ENCODE measurements at regions not wholly inside any gene's neighbourhood (a gene's known extent, or its start where the extent isn't known, plus 50 kb on each side); places are given as distances from the start of the nearest gene placed in this dataset.
"Not testable (repeated sequence)": the region's sequence is repeated elsewhere in the genome, so short reads cannot be mapped to it uniquely, and the experiment has no call there.

DNA sequence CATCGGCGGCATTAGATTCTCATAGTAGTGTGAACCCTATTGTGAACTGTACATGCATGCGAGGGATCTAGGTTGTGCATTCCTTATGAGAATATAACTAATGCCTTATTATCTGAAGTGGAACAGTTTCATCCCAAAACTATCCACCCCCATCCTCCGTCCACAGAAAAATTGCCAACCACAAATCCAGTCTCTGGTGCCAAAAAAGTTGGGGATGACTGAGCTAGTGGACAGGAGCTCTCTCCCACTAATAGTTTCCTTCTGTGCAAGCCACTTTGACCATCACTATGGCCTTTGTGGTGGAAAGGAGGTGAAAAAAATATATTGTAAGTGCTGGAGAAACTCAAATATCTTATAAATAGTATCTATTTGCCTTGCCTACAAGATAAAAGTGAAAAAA, 857.8 kb downstream of the DIAPH3 start:
- DNase-seq (ENCODE audit: low spot score) = no peak

DNA sequence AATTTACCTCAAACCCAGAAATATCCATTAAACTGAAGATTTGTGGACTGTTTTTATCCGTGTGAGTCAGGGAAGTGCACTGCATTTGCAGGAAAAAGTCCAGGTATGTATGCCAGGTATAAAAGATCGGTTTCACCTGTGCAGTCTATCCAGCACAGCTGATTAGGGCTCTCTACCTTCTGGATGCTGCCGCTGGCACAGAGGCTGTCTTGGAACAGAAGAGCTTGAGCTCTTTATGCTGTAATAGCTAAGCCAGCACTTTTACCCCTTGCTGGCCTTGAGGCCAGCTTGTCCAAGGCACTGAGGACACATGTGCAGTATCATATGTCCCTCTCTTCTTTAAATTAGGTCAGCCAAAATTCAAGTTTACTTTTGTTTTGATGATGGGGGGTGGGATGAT, 851.0 kb downstream of the DIAPH3 start:
- DNase-seq (ENCODE audit: low spot score) = no peak

DNA sequence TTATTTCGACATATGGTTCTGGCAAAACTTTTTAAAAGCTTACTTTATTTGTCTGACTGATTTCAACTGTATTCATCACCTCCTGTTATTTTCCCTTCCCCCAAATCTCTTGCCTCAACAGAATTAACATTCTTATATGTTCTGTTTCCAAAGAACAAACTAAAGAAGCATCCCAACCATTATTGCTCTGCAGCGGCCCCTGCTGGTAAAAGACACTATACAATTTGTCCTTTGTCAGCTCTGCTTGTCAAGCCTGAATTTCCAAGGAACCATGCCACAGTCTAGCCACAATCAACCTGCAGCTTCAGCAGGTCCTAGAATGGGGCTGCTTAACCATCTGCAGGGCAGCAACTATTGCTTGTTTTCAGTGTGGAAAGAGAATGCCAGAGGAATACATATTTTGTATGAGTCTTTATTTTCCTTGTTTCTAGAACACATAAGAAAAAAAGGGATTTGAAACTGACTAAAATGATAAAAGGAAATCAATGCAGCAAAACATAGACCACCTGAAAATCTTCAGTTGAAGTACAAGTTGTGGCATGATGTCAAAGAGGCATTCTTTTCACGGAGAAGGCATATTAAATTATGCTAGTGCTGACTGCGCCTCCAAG, 845.3 kb downstream of the DIAPH3 start:
- peak; percentile 44 for DNase-seq (ENCODE audit: low spot score)

DNA sequence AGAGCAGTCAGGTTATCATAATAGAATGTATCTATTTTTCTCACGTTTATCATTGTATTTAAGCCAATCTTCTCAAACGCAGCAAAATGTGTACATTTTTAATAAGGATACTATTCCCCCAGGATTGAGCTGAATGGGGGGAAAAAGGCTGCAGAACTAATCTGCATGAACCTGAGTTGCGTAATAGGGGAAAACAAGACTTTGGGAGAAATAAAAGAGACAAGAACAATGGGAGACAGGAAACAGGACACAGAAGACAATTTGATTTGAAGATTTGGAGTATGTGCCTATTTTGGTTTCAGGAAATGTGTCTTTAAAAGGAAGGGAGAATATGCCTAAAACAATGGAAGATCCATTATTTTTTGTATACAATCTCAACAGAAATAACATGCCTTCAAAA, 844.5 kb downstream of the DIAPH3 start:
- no peak for DNase-seq (ENCODE audit: low spot score)

DNA sequence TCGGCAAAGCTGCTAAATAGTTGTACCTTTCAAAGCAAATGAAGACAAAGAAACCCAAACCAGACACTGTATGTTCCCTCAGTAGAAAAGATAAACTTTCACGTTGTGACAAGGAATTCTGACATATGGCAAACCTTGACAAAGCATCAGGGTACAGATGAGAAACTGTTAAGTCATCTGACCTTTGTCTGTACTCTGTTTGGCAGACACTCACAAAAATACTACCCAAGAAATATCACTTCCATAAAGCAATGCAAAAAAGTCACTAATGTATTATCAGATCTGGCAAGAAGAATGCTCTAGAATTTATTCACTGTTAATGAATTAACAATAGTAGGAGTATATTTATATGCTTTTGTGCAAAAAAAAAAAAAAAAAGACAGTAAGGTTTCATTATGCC, 843.7 kb downstream of the DIAPH3 start:
- no peak for DNase-seq (ENCODE audit: low spot score)

DNA sequence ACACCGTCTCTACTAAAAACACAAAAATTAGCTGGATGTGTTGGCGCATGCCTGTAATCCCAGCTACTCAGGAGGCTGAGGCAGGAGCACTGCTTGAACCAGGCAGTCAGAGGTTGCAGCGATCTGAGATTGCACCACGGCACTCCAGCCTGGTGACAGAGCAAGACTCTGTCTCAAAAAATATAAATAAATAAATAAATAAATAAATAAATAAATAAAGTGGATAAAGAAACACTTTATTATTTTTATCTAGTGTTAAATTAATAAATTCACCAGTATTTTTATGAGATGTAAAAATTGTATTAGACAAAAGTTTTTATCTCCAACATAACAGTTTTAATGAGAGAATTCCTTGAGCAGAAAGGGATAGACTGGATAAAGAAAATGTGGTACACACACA, 839.3 kb downstream of the DIAPH3 start:
- DNase-seq (ENCODE audit: low spot score) = not testable (repeated sequence)

DNA sequence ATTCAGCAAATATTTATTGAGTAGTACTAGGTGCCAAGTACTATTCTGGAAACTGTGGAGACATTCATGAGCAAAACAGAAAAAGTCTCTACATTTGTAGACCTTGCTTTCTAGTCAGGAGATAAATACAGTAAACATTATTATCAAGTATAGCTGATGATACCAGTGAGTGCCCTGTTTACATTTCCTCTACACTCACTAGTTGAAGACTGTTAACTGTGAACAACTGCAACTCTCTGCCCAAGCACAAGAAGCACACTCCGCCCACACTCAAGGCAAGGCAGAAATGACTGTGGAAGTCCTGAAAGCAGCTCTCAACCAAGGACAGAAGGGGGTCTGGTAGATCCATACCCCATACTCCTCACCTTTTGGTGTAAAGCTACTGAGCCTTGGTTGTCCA, 837.0 kb downstream of the DIAPH3 start:
- DNase-seq (ENCODE audit: low spot score) = no peak

DNA sequence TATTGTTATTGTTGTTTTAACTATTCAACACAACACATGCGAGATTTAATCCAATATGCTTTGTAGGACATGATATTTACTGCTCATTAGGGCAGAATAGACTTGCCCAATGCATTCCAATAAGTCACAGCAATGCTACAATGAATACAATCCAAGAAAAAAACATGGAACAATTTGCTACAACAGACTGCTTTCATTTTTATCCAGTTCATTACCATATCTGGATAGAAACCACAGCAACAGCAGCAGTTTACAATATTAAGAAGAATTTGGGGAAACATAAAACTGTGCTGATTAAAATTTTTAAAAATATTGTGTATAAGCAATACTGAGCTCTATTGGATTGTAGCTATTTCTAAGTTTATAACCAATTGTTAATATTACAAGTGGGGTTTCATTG, 833.0 kb downstream of the DIAPH3 start:
- DNase-seq (ENCODE audit: low spot score) = no peak

DNA sequence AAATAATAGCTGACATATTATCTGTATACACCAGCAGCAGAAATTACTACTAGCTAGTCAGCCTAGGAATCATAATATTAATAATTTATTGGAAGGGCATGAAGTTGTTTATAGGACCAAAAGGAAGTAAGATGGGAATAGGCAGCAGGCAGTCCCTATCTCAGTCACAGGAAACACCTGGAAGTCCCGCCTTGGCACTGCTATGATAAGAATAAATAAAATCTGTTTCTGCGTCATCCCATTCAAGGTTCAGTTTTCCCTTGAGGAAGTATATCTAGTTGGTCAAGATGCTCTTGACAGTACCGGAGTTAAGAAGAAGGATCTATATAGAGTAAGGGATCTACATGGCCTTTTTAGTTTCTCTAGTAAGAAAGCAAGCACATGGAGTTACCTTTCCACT, 830.8 kb downstream of the DIAPH3 start:
- DNase-seq (ENCODE audit: low spot score) = no peak

DNA sequence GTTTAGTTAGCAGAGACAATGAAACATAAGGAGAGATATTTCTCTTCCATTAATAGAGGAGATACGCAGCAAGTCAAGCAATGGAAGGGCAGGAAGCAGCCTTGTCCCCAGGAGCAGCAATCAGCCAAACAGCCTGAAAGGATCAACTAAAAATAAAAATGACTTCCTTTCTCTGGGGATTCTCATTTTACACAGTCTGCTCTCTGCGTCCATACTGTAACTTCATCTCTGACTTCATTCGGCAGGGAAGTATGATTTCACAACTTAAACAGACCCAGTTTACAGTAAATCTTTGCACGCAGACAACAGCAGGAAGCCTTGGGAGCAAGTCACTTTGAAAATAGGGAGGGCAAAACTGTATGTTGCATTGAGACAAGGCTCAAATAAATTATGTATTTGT, 826.7 kb downstream of the DIAPH3 start:
- no peak for DNase-seq (ENCODE audit: low spot score)

DNA sequence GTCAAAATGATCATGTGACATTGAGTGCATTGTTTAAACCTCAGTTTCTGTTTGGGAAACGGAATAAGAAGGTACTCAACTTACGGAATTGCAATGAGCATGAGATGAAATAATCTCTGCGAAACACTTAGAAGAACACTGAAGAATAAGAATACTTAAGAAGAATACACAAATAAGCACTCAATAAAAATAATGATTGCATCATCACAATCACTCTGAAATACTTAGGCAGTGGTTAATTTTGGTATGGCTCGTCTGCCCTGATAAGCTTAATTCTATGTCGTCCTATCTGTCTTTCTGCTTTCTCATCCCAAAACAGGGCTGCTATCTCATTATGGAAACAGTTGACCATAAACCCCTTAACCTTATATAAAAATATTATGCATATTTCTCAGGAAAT, 823.6 kb downstream of the DIAPH3 start:
- no peak for DNase-seq (ENCODE audit: low spot score)

DNA sequence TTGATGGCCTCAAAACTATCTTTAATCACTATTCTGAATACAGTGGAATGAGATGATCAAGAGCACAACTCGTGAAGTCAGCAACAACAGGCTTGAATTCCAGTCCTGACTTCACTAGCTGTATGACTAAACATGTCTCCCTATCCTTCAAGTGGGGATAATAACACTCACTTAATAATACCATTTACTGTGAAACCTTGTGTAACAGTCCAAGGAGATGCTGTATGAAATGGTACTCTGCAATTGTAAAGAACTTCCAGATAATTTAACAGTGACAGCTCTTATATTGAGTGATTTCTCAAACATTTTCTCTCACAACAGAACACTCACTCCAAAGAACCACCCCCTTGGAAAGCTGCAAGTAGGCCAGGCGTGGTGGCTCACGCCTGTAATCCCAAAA, 823.1 kb downstream of the DIAPH3 start:
- no peak for DNase-seq (ENCODE audit: low spot score)

DNA sequence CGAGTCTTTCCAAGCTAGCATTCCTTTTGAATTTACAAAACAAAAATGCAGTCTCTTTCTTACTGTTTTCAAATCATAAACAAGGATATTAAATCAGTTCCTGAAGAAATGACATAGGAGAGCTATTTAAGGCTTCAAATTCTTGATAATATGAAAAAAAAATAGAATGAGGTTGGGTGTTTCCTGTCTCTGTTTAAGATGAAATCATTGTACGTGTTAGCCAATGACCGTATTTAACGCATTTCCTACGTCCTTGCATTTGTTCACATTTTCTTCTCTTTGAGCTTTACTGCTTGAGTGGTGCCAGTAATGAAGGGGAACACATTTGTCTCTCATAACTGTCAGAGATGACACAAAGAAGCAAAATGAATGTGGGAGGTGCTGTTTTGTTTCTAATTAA, 821.3 kb downstream of the DIAPH3 start:
- no peak for DNase-seq (ENCODE audit: low spot score)

DNA sequence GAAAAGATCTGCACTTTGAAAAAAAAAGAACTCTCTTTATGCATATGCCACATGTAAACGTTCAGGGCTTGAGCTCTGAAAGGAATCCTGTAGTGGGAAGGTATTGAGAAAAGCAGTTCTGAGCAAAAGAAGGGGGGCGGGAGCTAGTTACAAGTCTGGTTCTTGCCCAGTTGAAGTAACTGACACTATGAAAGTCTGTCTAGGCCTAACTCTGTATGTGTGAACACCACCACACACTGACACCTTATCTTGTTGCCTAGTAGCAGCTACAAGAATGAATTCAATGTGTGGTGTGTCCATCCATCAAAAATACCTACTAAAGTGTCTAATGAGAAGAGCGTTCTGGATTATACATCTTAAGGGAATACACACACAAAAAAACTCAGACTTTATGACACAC, 820.6 kb downstream of the DIAPH3 start:
- no peak for DNase-seq (ENCODE audit: low spot score)

DNA sequence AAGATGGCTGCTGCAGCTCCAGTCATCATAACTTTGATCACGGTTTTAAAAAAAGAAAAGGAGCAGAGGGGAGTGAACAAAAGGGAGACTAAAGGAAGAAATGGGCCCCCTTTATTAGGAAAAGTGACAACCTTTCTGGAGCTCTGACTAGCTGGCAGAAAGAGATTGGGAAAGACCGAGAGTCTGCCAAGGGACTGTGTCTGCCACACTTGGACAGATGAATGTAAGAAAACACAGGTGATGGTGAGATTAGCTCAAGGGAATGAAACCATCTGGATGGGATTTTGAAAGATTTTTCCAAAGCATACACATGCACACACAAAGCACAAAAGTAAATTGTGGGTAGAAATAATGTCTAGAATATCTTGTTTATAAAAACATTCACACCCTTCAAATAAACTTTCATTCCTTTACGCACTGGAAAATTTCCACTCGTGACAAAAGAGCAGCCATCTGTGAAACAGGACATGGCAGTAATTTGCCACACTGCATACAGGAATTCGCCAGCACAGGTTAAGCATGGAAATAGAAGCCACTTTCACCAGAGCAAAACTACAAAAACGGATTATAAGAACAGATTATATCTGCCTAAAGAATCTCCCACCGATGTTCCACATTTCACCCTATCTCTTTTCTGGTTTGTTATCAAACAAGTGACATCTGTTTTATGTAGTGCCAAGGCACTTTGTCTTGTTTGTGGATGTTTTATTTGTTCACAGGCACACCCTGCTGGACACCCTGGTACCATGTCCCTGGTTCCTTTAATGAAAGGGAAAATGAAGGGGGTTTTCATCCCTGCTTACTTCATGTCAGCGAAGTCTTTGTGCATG, 819.5 kb downstream of the DIAPH3 start:
- DNase-seq (ENCODE audit: low spot score) = no peak

DNA sequence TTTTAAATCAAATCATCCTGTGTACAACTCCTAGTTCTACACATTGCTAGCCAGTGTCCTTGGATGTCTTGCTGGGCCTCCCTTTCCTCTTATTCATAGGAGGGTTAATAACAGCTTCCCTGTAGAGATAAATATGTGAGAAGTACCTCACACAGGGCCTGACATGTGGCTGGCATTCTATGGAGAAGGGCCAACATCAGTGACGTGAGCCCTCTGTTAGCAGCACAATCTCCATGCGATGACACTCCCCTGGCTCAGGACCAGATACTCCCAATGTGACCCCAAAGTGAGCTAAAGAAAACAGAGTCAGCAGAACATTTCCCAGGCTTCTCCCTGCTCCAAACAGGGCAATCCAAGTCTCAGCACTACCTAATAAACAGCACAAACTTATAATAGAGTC, 818.4 kb downstream of the DIAPH3 start:
- DNase-seq (ENCODE audit: low spot score) = no peak

DNA sequence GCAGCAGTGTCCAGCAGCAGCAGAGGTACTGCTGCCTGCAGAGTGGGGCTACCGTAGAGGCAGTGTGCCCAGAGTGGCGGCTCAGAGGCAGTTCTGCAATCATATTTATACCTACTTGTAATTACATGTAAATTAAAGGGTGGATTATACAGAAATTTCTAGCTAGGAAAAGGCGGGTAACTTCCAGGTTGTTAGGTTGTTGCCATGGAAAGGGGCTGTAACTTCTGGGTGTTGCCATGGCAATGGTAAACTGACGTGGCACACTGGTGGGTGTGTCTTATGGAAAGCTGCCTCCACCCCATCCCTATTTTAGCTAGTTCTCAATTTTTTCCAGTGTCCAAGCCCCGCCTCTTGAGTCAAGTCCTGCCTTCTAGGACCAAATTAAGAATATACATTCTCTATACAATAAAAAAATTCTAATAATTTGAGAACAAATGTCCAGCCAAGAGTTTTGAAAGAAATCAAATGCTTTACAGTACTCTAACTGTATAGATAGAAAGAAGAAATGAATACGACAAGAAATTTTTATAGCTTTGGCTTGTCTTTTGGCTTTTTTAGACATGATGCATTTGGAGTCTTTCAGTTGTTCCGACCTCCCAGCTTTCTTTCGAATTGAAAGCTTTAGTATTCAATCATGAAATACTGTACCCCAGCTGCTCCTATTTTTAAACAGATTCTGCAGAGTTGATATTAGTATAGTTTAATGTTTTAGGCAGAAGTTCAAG, 816.6 kb downstream of the DIAPH3 start:
- no peak for DNase-seq (ENCODE audit: low spot score)

DNA sequence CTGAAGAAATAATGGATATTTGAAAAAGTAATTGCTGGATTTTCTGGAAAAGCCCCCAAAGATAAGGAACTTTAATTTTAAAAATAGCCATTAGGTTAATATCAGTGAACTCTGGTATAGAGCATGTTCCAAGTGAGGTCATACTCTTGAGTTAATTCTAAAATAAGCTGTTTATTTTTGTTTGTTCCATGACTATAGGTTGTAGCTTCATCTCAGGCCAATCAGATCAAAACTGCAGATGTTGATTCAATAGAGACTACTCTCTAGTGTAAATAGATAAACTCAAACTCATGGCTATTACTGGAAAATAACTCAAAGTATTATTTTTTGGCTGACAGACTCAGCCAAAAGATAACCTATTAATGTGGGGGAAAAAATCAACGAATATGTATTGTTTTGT, 815.1 kb downstream of the DIAPH3 start:
- DNase-seq (ENCODE audit: low spot score) = no peak

DNA sequence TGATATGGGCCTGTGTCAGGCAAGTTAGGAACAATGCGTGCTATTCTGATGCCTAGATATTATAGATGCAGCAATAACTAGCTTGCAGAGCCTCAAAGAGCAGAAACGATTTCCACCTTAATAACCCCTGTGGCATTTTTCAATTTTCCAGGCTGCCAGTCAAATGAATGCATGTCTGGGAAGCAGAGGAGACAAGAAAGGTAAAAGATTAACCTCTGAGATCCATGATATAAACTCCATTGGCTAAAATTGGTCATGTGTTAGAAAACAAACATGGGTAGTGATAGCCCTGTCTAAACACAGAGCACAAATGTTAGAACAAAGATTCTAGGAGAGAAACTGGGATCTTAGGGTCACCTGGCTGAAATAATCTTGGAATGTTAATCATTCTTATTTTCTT, 811.1 kb downstream of the DIAPH3 start:
- no peak for DNase-seq (ENCODE audit: low spot score)

DNA sequence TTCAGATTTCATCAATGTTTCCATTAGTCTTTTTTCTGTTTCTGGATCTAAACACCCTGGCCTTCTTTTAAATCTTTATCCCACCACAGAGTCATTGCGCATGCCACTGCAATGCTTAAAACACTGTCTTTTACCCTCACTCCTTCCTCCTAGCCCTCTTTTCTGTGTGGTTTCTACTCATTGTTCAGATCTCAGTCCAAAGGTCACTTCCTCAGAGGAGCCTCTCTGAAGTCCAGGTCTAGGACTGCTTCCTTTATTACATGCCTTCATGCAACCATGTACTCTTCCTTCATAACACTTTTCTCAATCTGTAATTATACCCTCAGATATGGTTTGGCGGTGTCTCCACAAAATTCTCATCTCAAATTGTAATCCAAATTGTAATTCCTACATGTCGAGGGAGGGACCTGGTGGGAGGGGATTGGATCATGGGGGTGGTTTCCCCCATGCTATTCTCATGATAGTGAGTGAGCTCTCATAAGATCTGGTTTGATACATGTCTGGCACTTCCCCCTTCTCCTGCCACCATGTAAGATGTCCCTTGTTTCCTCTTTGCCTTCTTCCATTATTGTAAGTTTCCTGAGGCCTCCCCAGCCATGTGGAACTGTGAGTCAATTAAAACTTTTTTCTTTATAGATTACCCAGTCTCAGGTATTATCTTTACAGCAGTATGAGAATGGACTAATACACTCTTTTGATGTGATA, 808.9 kb downstream of the DIAPH3 start:
- DNase-seq (ENCODE audit: low spot score) = no peak

DNA sequence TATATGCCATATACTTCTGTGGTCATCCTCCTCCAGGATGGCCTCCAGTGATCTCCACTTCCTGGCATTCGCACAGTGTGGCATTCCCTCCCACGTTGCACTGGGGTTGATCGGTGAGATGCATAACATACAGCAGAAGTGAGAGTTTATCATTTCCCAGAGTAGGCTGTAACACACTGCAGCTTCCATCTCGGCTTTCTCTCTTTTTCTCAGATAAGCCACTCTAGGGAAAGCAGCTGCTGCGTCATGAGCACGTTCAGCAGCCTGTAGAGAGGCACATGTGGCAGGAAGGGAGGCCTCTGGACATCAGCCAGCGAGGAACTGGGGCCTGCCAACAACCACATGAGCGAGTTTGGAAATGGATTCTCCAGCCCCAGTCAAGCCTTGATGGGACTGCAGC, 807.1 kb downstream of the DIAPH3 start:
- DNase-seq (ENCODE audit: low spot score) = no peak

DNA sequence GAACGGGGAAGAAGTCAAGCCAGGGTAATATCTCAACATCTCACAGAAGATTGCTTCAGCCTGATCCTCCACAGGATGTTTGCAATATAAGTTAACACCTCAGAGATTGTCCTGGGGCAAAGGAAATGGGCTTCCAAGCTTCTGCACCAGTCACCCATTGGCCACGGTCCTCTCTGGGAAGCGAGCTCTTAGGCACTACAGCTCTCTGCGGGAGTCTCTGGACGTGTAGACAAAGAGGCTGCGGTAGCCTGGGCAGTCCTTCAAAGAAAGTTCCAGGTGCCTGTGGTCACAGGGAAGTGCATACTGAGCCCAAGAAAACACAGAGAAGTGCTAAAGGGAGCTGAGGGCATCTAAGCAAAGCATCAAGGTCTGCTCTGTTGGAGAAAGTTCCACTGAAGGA, 805.7 kb downstream of the DIAPH3 start:
- no peak for DNase-seq (ENCODE audit: low spot score)

DNA sequence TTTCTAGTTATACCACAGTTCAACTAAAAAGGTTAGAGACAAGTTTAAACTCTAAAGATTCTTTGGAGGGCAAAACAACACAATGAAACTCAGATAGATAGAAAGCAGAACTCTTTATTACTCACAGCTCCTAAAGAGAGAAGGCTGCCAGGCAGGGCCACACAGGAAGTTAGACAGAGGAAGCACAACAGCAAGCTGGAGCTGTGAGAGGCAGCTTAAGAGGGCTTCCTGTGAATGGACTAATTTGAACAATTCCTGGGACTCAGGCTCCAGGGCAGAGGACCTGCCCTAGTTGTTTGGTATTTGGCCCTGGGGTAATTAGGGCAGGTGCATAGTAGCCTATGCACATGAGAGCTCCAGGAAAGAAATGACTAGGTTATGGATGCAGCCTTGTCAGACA, 803.6 kb downstream of the DIAPH3 start:
- no peak for DNase-seq (ENCODE audit: low spot score)

Measured in COLO829 (cell line).